Effector memory CD4-positive, alpha-beta T cell (primary cell): ENCODE measurements at regions not wholly inside any gene's neighbourhood (a gene's known extent, or its start where the extent isn't known, plus 50 kb on each side); places are given as distances from the start of the nearest gene placed in this dataset.

ENCODE experiments used
- DNase-seq, 3 donors: peaks; one replicate each; pipeline ENCODE4 v3.0.0-alpha.2; 2020
- H3K27ac ChIP-seq: 2 replicates; pipeline ENCODE4 v1.7.0; 2013; ENCODE audit warnings: mild to moderate bottlenecking, low read length, moderate library complexity; ENCODE audit not compliant: insufficient read depth, poor library complexity, severe bottlenecking
- H3K27me3 ChIP-seq: replicated peaks from 2 replicates; pipeline ENCODE4 v1.7.0; 2013; ENCODE audit warnings: mild to moderate bottlenecking, low read length; ENCODE audit not compliant: insufficient read depth, control insufficient read depth, poor library complexity, severe bottlenecking
- H3K36me3 ChIP-seq: 2 replicates; pipeline ENCODE4 v1.7.0; 2013; ENCODE audit warnings: mild to moderate bottlenecking, low read length, moderate library complexity; ENCODE audit not compliant: control insufficient read depth, insufficient read depth
- H3K4me1 ChIP-seq: 2 replicates; pipeline ENCODE4 v1.7.0; 2013; ENCODE audit warnings: low read length, mild to moderate bottlenecking; ENCODE audit not compliant: control insufficient read depth, insufficient read depth, poor library complexity, severe bottlenecking
- H3K4me3 ChIP-seq: 2 replicates; pipeline ENCODE4 v1.7.0; 2013; ENCODE audit warnings: low read length, low read depth, mild to moderate bottlenecking; ENCODE audit not compliant: insufficient read depth, poor library complexity, severe bottlenecking
- H3K9me3 ChIP-seq: 2 replicates; pipeline ENCODE4 v1.7.0; 2013; ENCODE audit warnings: mild to moderate bottlenecking, low read length, moderate library complexity; ENCODE audit not compliant: control insufficient read depth

DNA sequence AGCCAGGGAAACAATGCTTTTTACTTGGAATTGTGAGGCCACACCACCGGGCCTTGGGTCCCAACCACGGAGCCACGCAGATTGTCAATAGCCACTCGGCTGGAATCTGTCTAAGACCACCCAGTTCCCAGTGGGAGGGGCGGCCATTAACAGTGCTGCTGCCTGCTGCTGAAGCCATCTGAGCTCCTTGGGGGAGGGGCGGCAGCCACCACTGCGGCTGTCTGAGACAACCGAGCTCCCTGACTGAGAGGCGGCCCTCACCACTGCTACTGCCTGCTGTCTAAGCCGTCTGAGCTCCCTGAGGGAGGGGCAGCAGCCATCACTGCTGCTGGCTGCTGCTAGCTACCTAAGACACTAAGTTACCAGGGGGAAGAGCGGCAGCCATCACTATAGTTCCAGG, 64.3 kb downstream of the DMRTA2 start:
- Histone ChIP-seq H3K4me1 (no peaks in the 10 kb centered on the region), H3K36me3 (no peaks in the 10 kb centered on the region), H3K27me3 (no peaks in the 10 kb centered on the region), H3K27ac (no peak overlapping the region), H3K4me3 (no peak overlapping the region), H3K9me3 (no peaks in the 10 kb centered on the region)
- no peak for DNase-seq

DNA sequence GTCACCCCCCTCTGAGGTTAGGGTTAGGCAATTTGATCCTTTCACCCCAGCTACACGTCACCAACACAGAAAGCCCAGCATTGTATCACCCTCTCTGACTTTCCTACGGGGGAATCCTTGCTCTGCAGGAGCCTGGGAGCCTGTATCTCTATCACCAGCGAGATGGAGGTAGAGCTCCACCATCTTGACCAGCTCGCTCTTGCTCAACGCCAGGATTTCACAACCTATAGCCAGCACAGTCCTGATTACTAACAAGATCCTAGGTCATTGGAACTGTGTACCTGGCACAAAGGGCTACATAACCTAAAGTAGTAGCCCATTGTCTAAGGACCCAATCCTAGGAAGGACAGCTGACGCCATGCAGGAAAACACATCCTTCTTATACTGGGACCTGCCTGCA, 66.1 kb downstream of the DMRTA2 start:
- H3K4me1 ChIP-seq = no peaks in the 10 kb centered on the region
- no peaks in the 10 kb centered on the region for H3K27me3 ChIP-seq
- no peak for DNase-seq

GRCh38 chr1:50354813-50355212, 68.4 kb downstream of the DMRTA2 start:
- Histone ChIP-seq H3K4me1 (no peaks in the 10 kb centered on the region), H3K4me3 (no peak overlapping the region), H3K9me3 (no peaks in the 10 kb centered on the region), H3K36me3 (no peaks in the 10 kb centered on the region), H3K27me3 (no peaks in the 10 kb centered on the region), H3K27ac (no peak overlapping the region)
- DNase-seq = no peak

More for the DNA sequence above, 66.1 kb downstream of the DMRTA2 start:
- H3K9me3 ChIP-seq = no peaks in the 10 kb centered on the region
- no peak overlapping the region for H3K4me3 ChIP-seq
- H3K27ac ChIP-seq = no peak overlapping the region
- H3K36me3 ChIP-seq = no peaks in the 10 kb centered on the region

DNA sequence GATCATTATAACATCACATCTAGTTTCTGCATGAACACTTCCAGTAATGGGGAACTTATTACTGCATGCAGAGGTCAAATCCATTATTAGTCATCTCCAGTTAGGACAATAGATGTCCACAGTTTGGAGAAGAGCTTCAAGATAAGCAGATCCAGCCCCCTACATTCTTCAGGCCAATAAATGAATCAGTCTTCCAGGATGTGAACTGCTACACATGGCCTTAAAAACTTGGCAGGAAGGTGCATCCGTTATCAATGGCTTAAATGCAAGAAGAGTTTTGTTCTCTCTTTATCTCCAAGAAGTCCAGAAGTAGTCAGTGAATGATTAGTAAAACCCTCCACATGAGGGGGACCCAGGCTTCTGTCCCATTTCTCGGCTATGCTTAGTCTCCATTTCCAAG, 70.8 kb downstream of the DMRTA2 start:
- Histone ChIP-seq H3K4me1 (no peaks in the 10 kb centered on the region), H3K36me3 (no peaks in the 10 kb centered on the region), H3K27ac (no peak overlapping the region), H3K4me3 (no peak overlapping the region), H3K27me3 (no peaks in the 10 kb centered on the region), H3K9me3 (no peaks in the 10 kb centered on the region)
- DNase-seq = no peak

DNA sequence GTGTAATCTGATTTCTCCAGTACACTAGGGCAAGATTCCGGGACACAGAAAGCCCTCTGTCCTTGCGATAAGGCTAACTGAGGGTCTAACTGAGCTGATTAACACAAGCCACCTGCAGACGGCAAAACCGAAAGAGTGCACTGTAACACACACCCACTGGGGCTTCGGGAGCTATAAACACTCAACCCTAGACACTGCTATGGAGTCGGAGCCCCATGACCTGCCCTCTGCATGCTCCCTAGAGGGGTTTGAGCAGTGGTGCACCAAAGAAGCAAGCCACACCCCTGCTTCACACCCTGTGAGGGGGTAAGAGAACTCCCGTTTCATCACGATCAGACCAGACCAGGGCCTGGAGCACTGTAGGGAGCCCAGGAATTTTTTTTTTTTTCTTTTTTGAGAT, 72.4 kb downstream of the DMRTA2 start:
- Histone ChIP-seq H3K9me3 (no peaks in the 10 kb centered on the region), H3K4me3 (no peak overlapping the region), H3K27me3 (peaks cover 4% of the 10 kb centered on the region), H3K4me1 (no peaks in the 10 kb centered on the region), H3K36me3 (no peaks in the 10 kb centered on the region), H3K27ac (no peak overlapping the region)
- DNase-seq = no peak

DNA sequence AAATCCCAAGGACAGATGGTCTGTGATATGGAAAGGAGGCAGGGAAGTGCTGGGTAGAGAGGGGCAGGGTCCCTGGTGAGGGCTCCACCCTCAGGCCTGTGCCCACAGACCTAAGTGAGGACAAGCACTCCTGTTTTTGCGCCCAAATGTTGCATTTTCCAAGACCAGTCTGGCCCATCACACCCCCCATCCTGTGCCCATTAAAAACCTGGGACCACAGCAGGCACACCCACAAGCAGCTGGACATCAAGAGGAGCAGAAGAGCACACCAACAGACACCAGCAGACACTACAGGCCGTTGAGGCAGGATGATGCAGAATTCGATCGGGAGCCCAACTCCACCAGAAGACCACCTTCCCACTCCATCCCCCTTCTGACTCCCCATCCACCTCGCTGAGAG, 72.8 kb downstream of the DMRTA2 start:
- no peaks in the 10 kb centered on the region for H3K4me1 ChIP-seq
- no peak for DNase-seq
- H3K36me3 ChIP-seq = no peaks in the 10 kb centered on the region
- H3K27ac ChIP-seq = no peak overlapping the region
- peaks cover 4% of the 10 kb centered on the region for H3K27me3 ChIP-seq
- no peak overlapping the region for H3K4me3 ChIP-seq
- no peaks in the 10 kb centered on the region for H3K9me3 ChIP-seq

DNA sequence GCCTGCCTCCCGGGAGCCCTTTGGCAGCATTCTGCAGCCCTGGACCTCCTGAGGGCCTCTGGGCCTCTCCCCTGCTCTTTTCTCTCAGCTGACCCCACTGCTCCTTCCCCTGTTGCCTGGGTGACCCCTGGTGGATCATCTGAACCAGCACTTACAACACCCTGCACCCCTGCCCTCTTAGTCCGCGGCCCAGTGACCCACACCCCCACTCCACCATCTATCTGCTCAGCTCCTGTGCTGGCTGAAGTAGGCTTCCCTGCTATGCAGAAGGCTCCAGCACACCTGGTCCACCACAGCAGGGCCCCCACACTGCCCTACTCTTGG, 74.0 kb downstream of the DMRTA2 start:
- Histone ChIP-seq H3K4me3 (no peak overlapping the region), H3K9me3 (no peaks in the 10 kb centered on the region), H3K4me1 (no peaks in the 10 kb centered on the region), H3K27me3 (peaks cover 4% of the 10 kb centered on the region), H3K36me3 (no peaks in the 10 kb centered on the region), H3K27ac (no peak overlapping the region)
- no peak for DNase-seq

DNA sequence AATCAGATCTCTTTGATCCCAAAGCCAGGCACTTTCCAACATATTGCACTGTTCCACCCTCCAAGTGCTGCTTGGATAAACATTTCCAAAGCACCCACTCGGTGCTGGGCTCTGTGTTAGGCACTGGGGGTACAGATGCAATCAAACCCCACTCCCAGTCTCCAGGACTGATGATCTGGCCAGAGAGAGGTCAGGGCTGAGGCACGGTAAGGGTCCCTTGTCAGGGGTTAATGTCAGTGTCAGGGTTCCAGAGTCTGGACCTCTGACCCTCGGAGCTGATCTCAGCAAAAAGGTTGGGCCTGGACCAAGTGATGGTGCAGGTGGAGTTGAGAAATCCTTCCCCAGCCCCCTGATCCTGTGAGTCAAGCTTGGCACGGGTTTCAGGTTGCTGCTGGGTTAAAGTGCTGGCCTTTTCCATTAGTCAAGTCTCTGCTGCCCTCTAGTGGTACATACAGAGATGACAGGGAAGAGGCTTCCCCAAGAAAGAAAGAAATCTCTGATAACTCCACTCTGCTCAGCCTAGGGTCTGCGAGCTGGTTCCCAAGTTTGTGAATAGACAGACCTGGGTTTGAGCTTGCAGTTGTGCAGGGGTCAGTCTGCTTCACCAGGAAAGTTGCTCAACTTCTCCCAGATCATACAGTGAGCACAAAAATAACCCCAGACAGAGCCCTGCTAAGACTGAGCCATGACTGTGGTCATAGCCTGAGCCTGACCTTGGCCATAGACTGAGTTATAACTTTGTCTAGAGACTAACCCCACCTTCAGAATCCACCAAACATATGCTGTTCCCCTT, 74.6 kb downstream of the DMRTA2 start:
- Histone ChIP-seq H3K27me3 (peaks cover 4% of the 10 kb centered on the region), H3K27ac (no peak overlapping the region)
- DNase-seq = peak in 1 of 3 donors; percentile 19

GRCh38 chr1:50347933-50348332, 75.3 kb downstream of the DMRTA2 start:
- Histone ChIP-seq H3K27ac (no peak overlapping the region), H3K27me3 (peaks cover 4% of the 10 kb centered on the region), H3K4me3 (no peak overlapping the region), H3K4me1 (no peaks in the 10 kb centered on the region), H3K9me3 (no peaks in the 10 kb centered on the region), H3K36me3 (no peaks in the 10 kb centered on the region)
- no peak for DNase-seq

More for the DNA sequence above, 74.6 kb downstream of the DMRTA2 start:
- H3K4me1 ChIP-seq = no peaks in the 10 kb centered on the region
- H3K4me3 ChIP-seq = no peak overlapping the region
- H3K9me3 ChIP-seq = no peaks in the 10 kb centered on the region
- H3K36me3 ChIP-seq = no peaks in the 10 kb centered on the region

GRCh38 chr1:50346621-50347020, 76.6 kb downstream of the DMRTA2 start:
- H3K9me3 ChIP-seq = no peaks in the 10 kb centered on the region
- H3K27me3 ChIP-seq = peaks cover 4% of the 10 kb centered on the region
- no peak for DNase-seq
- no peaks in the 10 kb centered on the region for H3K36me3 ChIP-seq
- no peak overlapping the region for H3K27ac ChIP-seq
- no peak overlapping the region for H3K4me3 ChIP-seq
- no peaks in the 10 kb centered on the region for H3K4me1 ChIP-seq
